Thoracic aorta (tissue), 2 donors: ENCODE measurements at regions not wholly inside any gene's neighbourhood (a gene's known extent, or its start where the extent isn't known, plus 50 kb on each side); places are given as distances from the start of the nearest gene placed in this dataset.

Experiments
- ATAC-seq: fragments of 150-250 bp; one replicate; pipeline ENCODE4 v1.8.0; 2017; ENCODE audit warnings: low read depth; ENCODE audit not compliant: insufficient number of reproducible peaks, low FRiP score
- DNase-seq: peaks from one replicate; pipeline ENCODE4 v3.0.0-alpha.2; 2020; ENCODE audit warnings: low spot score
- H3K27ac ChIP-seq, 2 donors: fragments of 200-600 bp; sonication (generic); 1 replicate in 1 of 2; 2 replicates in 1 of 2; pipeline ENCODE4 v1.5.1; 2016; ENCODE audit warnings: mild to moderate bottlenecking in 2 of 2, moderate library complexity in 2 of 2
- H3K27me3 ChIP-seq: fragments of 200-600 bp; sonication (generic); replicated peaks from 2 replicates; pipeline ENCODE4 v1.6.0; 2016; ENCODE audit warnings: mild to moderate bottlenecking; ENCODE audit not compliant: insufficient read depth
- H3K36me3 ChIP-seq: fragments of 200-600 bp; sonication (generic); one replicate; pipeline ENCODE4 v1.5.1; 2016
- H3K4me1 ChIP-seq, 2 donors: fragments of 200-600 bp; sonication (generic); 1 replicate in 1 of 2; 2 replicates in 1 of 2; pipeline versions ENCODE4 v1.5.1 to v1.6.0; 2016; ENCODE audit warnings: low read depth in 2 of 2, mild to moderate bottlenecking in 1 of 2; ENCODE audit not compliant: control insufficient read depth in 1 of 2
- H3K4me3 ChIP-seq: fragments of 200-600 bp; sonication (generic); 2 replicates; pipeline ENCODE4 v1.5.1; 2016; ENCODE audit warnings: mild to moderate bottlenecking
- H3K9me3 ChIP-seq: fragments of 200-600 bp; sonication (generic); 2 replicates; pipeline ENCODE4 v1.5.1; 2016
- TF ChIP-seq, protein P1 (sequence below): fragments of 200-600 bp; sonication (generic); IDR thresholded peaks from one replicate; pipeline ENCODE4 v1.5.1; 2019; ENCODE audit warnings: antibody characterized with exemption

DNA sequence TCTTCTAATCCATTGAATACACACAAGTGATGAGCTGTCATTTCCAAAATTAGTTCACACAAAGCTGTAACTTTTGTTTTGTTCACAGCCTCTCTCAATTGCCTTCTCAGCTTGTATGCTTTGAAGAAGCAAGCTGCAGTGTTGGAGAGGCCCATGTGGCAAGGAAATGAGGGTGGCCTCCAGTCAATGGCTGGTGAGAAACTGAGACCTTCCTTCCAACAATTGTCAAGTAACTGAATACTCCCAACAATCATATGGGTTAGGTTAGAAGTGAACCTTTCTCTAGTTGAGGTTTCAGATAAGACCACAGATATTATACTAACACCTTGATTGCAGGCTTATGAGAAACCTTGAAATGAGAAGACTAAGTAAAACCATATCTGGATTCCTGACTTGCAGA lies 82.4 kb upstream of the SOX9 start:
- Histone ChIP-seq H3K9me3 (no peaks in the 10 kb centered on the region), H3K27me3 (no peaks in the 10 kb centered on the region), H3K36me3 (no peaks in the 10 kb centered on the region), H3K27ac (no peak overlapping the region), H3K4me3 (no peak overlapping the region), H3K4me1 (no peaks in the 10 kb centered on the region)
- ATAC-seq: no peak
- TF ChIP-seq, protein P1, sequence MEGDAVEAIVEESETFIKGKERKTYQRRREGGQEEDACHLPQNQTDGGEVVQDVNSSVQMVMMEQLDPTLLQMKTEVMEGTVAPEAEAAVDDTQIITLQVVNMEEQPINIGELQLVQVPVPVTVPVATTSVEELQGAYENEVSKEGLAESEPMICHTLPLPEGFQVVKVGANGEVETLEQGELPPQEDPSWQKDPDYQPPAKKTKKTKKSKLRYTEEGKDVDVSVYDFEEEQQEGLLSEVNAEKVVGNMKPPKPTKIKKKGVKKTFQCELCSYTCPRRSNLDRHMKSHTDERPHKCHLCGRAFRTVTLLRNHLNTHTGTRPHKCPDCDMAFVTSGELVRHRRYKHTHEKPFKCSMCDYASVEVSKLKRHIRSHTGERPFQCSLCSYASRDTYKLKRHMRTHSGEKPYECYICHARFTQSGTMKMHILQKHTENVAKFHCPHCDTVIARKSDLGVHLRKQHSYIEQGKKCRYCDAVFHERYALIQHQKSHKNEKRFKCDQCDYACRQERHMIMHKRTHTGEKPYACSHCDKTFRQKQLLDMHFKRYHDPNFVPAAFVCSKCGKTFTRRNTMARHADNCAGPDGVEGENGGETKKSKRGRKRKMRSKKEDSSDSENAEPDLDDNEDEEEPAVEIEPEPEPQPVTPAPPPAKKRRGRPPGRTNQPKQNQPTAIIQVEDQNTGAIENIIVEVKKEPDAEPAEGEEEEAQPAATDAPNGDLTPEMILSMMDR: no peak
- no peak for DNase-seq

- Histone ChIP-seq H3K27me3 (no peaks in the 10 kb centered on the region), H3K36me3 (no peaks in the 10 kb centered on the region), H3K4me1 (no peaks in the 10 kb centered on the region), H3K9me3 (no peaks in the 10 kb centered on the region), H3K27ac (no peak overlapping the region), H3K4me3 (no peak overlapping the region)
- TF ChIP-seq, protein P1: no peak
- DNase-seq (no peak), ATAC-seq (no peak)
Observed at GRCh38 chr17:72039490-72039889, 81.3 kb upstream of the SOX9 start.

GRCh38 chr17:72046178-72046577 lies 74.6 kb upstream of the SOX9 start:
- TF ChIP-seq, protein P1: no peak
- Histone ChIP-seq H3K27ac (no peak overlapping the region), H3K4me3 (no peak overlapping the region), H3K4me1 (no peaks in the 10 kb centered on the region), H3K27me3 (no peaks in the 10 kb centered on the region), H3K9me3 (no peaks in the 10 kb centered on the region), H3K36me3 (no peaks in the 10 kb centered on the region)
- ATAC-seq (no peak), DNase-seq (no peak)

GRCh38 chr17:72046643-72047612 lies 73.9 kb upstream of the SOX9 start:
- Histone ChIP-seq H3K27ac (no peak overlapping the region), H3K4me3 (no peak overlapping the region), H3K36me3 (no peaks in the 10 kb centered on the region), H3K4me1 (no peaks in the 10 kb centered on the region), H3K27me3 (no peaks in the 10 kb centered on the region), H3K9me3 (no peaks in the 10 kb centered on the region)
- ATAC-seq: no peak
- DNase-seq: no peak
- TF ChIP-seq, protein P1: no peak

GRCh38 chr17:72049914-72050313 lies 70.9 kb upstream of the SOX9 start:
- Histone ChIP-seq H3K36me3 (no peaks in the 10 kb centered on the region), H3K27me3 (no peaks in the 10 kb centered on the region), H3K4me1 (peaks cover 0 to 5% of the 10 kb centered on the region in 2 donors), H3K27ac (no peak overlapping the region), H3K4me3 (no peak overlapping the region), H3K9me3 (no peaks in the 10 kb centered on the region)
- no peak for ATAC-seq
- DNase-seq: no peak
- TF ChIP-seq, protein P1: no peak
